ENCODE measurements at regions not wholly inside any gene's neighbourhood (a gene's known extent, or its start where the extent isn't known, plus 50 kb on each side); places are given as distances from the start of the nearest gene placed in this dataset.

GRCh38 chr5:158080112-158080511, 221.2 kb upstream of the CLINT1 start:
- DNase-seq, result no peak
- H3K9me3 ChIP-seq (replicated peaks in 1 of 3), result no peaks in the 10 kb centered on the region
- no peak overlapping the region for H3K4me3 ChIP-seq
- H3K27me3 ChIP-seq, result no peaks in the 10 kb centered on the region
- H3K4me1 ChIP-seq (replicated peaks in 1 of 2), result peaks cover 0 to 7% of the 10 kb centered on the region in 2 donors
- TF ChIP-seq, protein P1, sequence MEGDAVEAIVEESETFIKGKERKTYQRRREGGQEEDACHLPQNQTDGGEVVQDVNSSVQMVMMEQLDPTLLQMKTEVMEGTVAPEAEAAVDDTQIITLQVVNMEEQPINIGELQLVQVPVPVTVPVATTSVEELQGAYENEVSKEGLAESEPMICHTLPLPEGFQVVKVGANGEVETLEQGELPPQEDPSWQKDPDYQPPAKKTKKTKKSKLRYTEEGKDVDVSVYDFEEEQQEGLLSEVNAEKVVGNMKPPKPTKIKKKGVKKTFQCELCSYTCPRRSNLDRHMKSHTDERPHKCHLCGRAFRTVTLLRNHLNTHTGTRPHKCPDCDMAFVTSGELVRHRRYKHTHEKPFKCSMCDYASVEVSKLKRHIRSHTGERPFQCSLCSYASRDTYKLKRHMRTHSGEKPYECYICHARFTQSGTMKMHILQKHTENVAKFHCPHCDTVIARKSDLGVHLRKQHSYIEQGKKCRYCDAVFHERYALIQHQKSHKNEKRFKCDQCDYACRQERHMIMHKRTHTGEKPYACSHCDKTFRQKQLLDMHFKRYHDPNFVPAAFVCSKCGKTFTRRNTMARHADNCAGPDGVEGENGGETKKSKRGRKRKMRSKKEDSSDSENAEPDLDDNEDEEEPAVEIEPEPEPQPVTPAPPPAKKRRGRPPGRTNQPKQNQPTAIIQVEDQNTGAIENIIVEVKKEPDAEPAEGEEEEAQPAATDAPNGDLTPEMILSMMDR (IDR thresholded peaks at IDR 0.05), result no peak
- no peak for TF ChIP-seq POLR2A (IDR thresholded peaks at IDR 0.05)
- intact Hi-C loops (cut with DNase I), result no loop called here
- no peaks in the 10 kb centered on the region for H3K36me3 ChIP-seq (replicated peaks in 1 of 2)
- 65 to 89% (median 79%) methylated on average over 1 of the region's 1 CpG for WGBS, 4 donors
- no peak overlapping the region for H3K27ac ChIP-seq

- Histone ChIP-seq H3K4me1 (replicated peaks in 1 of 2) (peaks cover 0 to 7% of the 10 kb centered on the region in 2 donors), H3K27me3 (no peaks in the 10 kb centered on the region), H3K9me3 (replicated peaks in 1 of 3) (no peaks in the 10 kb centered on the region), H3K27ac (no peak overlapping the region), H3K36me3 (replicated peaks in 1 of 2) (no peaks in the 10 kb centered on the region), H3K4me3 (no peak overlapping the region)
- 78 to 95% (median 88%) methylated on average over 5 of the region's 5 CpGs for WGBS, 4 donors
- intact Hi-C loops (cut with DNase I), result loop anchor here in 1 of 2 donors (10.0 kb wide), 2 partner anchors 96 to 1026 kb away; no protein-coding TSS in a partner anchor
- no peak for TF ChIP-seq POLR2A (IDR thresholded peaks at IDR 0.05)
- TF ChIP-seq, protein P1 (IDR thresholded peaks at IDR 0.05), result no peak
- DNase-seq, result no peak
These were observed 220.2 kb upstream of the CLINT1 start for GRCh38 chr5:158079097-158079496.

DNA sequence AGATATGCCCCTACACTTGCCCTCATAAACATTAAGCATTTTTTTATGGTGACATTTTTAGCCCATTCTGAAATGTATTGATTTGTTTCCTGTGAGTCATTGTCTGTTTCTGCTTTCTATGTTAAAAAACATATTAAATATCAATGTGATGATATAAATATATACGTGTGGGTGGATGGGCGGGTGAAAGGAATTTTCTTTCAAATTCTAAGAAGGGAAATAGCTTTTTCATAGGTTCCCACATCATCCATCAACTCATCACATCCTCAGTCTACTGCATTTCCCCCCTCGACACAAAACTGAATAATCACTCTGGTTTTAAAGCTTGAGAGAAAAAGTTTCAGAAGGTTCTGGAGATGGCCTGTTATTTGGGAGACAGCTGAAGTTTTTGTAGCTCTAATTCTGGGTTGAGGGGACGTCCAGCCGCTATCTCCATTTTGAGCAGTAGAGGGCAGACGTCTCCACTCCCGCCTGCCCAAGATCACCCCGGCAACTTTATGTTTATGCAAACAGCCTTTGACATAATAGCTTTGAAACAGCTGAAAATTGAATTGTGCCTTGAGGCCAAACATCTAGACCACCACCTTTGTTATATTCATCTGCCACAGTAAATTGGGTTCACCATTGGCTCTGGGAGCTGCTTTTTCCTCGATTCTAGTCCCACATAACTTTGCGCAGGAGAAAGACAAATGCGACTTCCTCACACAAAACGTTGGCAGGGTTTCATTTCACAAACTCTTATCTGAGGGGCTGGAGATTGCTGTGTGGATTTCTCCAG, 216.2 kb upstream of the CLINT1 start:
- 16 to 21% (median 19%) methylated on average over 11 to 12 of the region's 12 CpGs for WGBS, 4 donors
- peak; percentile 38 to 85 (median 64) for DNase-seq
- Histone ChIP-seq H3K9me3 (replicated peaks in 1 of 3) (no peaks in the 10 kb centered on the region), H3K4me1 (replicated peaks in 1 of 2) (peaks cover 0 to 5% of the 10 kb centered on the region in 2 donors), H3K36me3 (replicated peaks in 1 of 2) (no peaks in the 10 kb centered on the region), H3K27me3 (no peaks in the 10 kb centered on the region), H3K27ac (peak overlapping the region in 2 of 5 donors; percentile 27 to 45), H3K4me3 (peak overlapping the region in 1 of 4 donors; percentile 26)
- intact Hi-C loops (cut with DNase I), result loop anchor here in 1 of 2 donors (10.0 kb wide), 2 partner anchors 100 to 1030 kb away; no protein-coding TSS in a partner anchor
- TF ChIP-seq POLR2A (IDR thresholded peaks at IDR 0.05), result no peak
- TF ChIP-seq, protein P1 (IDR thresholded peaks at IDR 0.05), result peak; percentile 65 to 85 (median 72)

DNA sequence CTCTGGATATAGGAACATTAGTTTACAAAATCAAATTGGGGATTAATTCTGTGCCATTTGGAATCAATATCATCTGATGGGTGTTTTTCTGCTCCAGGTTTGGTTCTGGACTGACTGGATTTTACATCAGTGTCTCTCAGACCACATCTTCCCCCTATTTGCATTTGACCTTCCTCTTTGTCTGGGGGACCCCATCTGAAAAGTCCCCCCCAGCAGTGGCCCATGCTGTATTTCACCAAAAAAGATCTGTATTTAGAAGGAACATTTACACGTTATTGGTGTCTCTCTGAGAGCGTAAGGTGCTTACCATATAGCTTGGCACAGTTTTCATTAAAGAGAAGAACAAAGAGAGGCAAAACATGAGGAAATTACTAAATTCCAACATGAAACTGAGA, 215.6 kb upstream of the CLINT1 start:
- Histone ChIP-seq H3K36me3 (replicated peaks in 1 of 2) (no peaks in the 10 kb centered on the region), H3K9me3 (replicated peaks in 1 of 3) (no peaks in the 10 kb centered on the region), H3K27me3 (no peaks in the 10 kb centered on the region), H3K4me1 (replicated peaks in 1 of 2) (peaks cover 0 to 5% of the 10 kb centered on the region in 2 donors), H3K4me3 (no peak overlapping the region), H3K27ac (no peak overlapping the region)
- 93 to 100% (median 95%) methylated on average over 2 of the region's 2 CpGs for WGBS, 4 donors
- DNase-seq, result no peak
- no peak for TF ChIP-seq POLR2A (IDR thresholded peaks at IDR 0.05)
- TF ChIP-seq, protein P1 (IDR thresholded peaks at IDR 0.05), result no peak
- intact Hi-C loops (cut with DNase I), result loop anchor here in 1 of 2 donors (10.0 kb wide), 2 partner anchors 100 to 1030 kb away; no protein-coding TSS in a partner anchor

Measured in adrenal gland (tissue), 9 donors.